Fibroblast of the aortic adventitia (primary cell): ENCODE measurements at regions not wholly inside any gene's neighbourhood (a gene's known extent, or its start where the extent isn't known, plus 50 kb on each side); places are given as distances from the start of the nearest gene placed in this dataset.

Experiments used
- DNase-seq: peaks from one replicate; pipeline ENCODE4 v3.0.0-alpha.2; 2010; ENCODE audit warnings: low read depth
- H3K4me3 ChIP-seq: 2 replicates; pipeline ENCODE4 v1.5.1; 2011; ENCODE audit warnings: low read depth, mild to moderate bottlenecking, control low read depth, low read length, moderate library complexity
- CTCF ChIP-seq: IDR thresholded peaks from 2 replicates; pipeline ENCODE4 v1.5.1; 2011; ENCODE audit warnings: mild to moderate bottlenecking, low read length, control low read depth, inconsistent platforms; ENCODE audit not compliant: insufficient read depth

GRCh38 chr20:53738039-53738944 lies 144.7 kb upstream of the ZNF217 start:
- no peak for DNase-seq
- TF ChIP-seq CTCF = no peak
- no peak overlapping the region for H3K4me3 ChIP-seq

- no peak for TF ChIP-seq CTCF
- no peak overlapping the region for H3K4me3 ChIP-seq
- no peak for DNase-seq
Measured at GRCh38 chr20:53737396-53738038, 143.9 kb upstream of the ZNF217 start.

- DNase-seq = peak; percentile 24
- TF ChIP-seq CTCF = no peak
- no peak overlapping the region for H3K4me3 ChIP-seq
Measured at GRCh38 chr20:53736757-53737395, 143.2 kb upstream of the ZNF217 start.

GRCh38 chr20:53736122-53736756 lies 142.6 kb upstream of the ZNF217 start:
- TF ChIP-seq CTCF = no peak
- H3K4me3 ChIP-seq = no peak overlapping the region
- DNase-seq = no peak

GRCh38 chr20:53735536-53736050 lies 142.0 kb upstream of the ZNF217 start:
- TF ChIP-seq CTCF = no peak
- peak; percentile 85 for DNase-seq
- H3K4me3 ChIP-seq = no peak overlapping the region

- no peak for DNase-seq
- no peak for TF ChIP-seq CTCF
- no peak overlapping the region for H3K4me3 ChIP-seq
Measured at GRCh38 chr20:53734006-53734688, 140.5 kb upstream of the ZNF217 start.
